Stimulated activated CD8-positive, alpha-beta memory T cell treated with anti-CD3 and anti-CD28 coated beads, Interleukin-7, amount 100 ng/mL, for 4 hours (primary cell): ENCODE measurements at regions not wholly inside any gene's neighbourhood (a gene's known extent, or its start where the extent isn't known, plus 50 kb on each side); places are given as distances from the start of the nearest gene placed in this dataset.

Experiments
- DNase-seq, 2 donors: peaks; one replicate each; pipeline ENCODE4 v3.0.0-alpha.2; 2020; ENCODE audit warnings: low read depth in 2 of 2

DNA sequence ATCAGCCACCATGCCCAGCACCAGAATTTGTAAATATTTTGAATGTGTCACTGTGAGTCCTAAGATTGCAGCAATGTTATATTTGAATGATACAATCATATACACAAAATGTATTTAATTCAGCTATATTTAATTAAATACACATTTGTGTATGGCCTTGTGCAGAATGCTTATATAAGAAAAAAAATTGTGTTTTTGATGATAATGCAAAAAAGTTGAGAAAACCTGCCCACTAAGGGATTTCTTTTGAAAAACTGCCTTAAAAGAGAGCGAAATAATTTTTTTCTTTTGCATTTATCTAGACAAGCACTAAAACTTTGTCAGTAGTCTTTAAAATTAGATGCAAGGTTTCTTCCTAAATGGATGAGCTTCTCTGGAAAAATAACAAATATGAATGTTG lies 68.1 kb upstream of the OTUD4 start:
- no peak for DNase-seq

DNA sequence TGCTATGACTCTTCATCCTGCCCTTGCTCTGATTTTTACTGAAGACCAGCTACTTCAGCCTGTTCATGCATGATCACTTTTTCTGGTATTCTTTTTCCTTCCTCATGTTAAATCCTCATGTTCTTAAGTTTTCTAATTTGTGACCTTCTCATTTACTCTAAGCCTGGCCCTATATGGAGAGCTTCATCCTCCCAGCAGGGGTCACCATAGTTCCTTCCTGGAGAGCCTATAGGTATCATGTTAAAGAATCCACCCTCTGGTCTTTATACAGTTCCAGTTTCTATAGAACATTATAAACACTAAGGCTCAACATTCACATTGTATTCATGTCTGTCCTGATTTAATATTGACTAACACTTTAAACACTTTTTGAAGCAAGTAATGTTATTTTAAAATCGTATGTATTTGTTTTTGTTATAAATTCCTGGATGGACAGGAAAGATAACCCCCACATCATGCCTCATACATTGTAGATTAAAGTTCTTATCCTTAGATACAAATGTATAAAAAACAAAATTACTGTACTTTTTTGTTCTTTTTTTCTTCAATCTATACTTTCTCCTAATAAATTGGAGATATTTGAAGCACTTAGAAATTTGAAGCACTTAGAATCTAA lies 53.8 kb upstream of the OTUD4 start:
- DNase-seq: peak; percentile 12 to 25

DNA sequence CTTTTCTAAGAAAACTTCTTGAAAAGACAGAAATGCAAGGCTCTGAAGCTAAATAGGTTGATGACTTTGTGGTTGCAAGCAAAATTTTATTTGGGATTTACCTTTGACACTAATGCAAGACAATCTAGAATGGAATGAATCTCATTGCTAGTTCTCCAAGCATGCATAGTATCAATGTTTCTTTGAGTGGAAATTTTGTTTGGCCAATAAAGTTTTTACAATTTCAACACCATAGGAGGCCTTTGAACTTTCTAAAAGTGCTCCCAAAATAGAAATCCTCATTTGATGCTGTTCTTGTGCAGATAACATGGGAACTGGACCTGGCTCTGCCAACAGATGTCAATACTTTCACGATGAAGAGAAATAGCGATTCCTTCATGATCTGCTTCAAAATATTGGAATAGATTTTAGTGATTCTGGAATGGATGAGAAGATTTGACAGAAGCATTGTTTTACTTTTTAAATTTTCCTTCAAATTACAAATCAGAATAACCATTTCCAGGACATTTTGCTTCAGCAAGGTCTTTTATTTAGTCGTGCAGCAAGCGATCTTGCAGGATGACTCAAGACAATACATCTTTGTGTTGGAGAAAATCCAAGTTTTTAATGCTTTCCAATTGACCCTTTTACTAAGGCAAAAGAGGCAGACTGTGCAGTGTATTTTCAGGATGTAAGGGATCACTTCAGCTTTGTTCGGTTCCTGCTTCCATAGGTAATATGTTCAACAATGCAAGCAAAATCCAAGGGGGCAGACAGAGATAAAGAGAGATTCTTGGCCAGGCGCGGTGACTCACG lies 51.7 kb upstream of the OTUD4 start:
- no peak for DNase-seq

DNA sequence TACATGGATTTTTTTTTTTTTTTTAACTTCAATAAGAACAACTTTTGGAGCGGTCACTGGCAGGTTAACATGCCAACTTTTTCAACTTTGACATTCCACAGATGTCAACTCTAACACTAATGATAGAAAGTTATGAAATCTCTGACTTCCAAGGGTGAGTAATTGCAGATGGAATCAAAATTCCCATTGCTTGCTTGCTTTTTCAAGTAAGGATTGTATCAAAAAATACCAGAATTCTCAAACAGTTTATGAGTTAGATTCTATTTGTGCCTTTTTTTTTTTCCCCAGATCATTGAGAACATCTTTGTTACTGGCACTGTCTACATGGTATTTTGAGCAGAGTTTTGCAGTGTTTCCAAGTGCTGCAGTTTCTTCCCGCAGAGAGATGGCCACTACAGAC lies 50.3 kb upstream of the OTUD4 start:
- no peak for DNase-seq
